ENCODE measurements at regions not wholly inside any gene's neighbourhood (a gene's known extent, or its start where the extent isn't known, plus 50 kb on each side); places are given as distances from the start of the nearest gene placed in this dataset.

GRCh38 chr12:19998411-19998810 lies 369.9 kb upstream of the PDE3A start:
- no peak for DNase-seq
- in situ Hi-C loops (cut with HindIII; ENCODE audit: low pct_ligation_motif_present, low sequenced_read_pairs) = no loop called here
- TF ChIP-seq CTCF (IDR thresholded peaks at IDR 0.05; ENCODE audit: low read depth, low read length, missing control alignments) = no peak

GRCh38 chr12:19998961-19999804 lies 369.2 kb upstream of the PDE3A start:
- TF ChIP-seq CTCF (IDR thresholded peaks at IDR 0.05; ENCODE audit: low read depth, low read length, missing control alignments) = no peak
- no peaks in the 10 kb centered on the region for H3K27me3 ChIP-seq (replicated peaks)
- H3K27ac ChIP-seq = no peak overlapping the region
- in situ Hi-C loops (cut with HindIII; ENCODE audit: low pct_ligation_motif_present, low sequenced_read_pairs) = no loop called here
- no peak for DNase-seq
- H3K36me3 ChIP-seq (replicated peaks) = no peaks in the 10 kb centered on the region
- no peak overlapping the region for H3K4me3 ChIP-seq (ENCODE audit: low read depth, low read length)

More at GRCh38 chr12:19998411-19998810, 369.9 kb upstream of the PDE3A start:
- Histone ChIP-seq H3K27ac (no peak overlapping the region), H3K36me3 (replicated peaks) (no peaks in the 10 kb centered on the region), H3K27me3 (replicated peaks) (no peaks in the 10 kb centered on the region), H3K4me3 (ENCODE audit: low read depth, low read length) (no peak overlapping the region)

- no peaks in the 10 kb centered on the region for H3K36me3 ChIP-seq (replicated peaks)
- no peak overlapping the region for H3K4me3 ChIP-seq (ENCODE audit: low read depth, low read length)
- no peak for TF ChIP-seq CTCF (IDR thresholded peaks at IDR 0.05; ENCODE audit: low read depth, low read length, missing control alignments)
- in situ Hi-C loops (cut with HindIII; ENCODE audit: low pct_ligation_motif_present, low sequenced_read_pairs) = no loop called here
- DNase-seq = no peak
- no peaks in the 10 kb centered on the region for H3K27me3 ChIP-seq (replicated peaks)
- no peak overlapping the region for H3K27ac ChIP-seq
Observed at GRCh38 chr12:19999805-20000138, 368.6 kb upstream of the PDE3A start.

GRCh38 chr12:20000229-20000849 lies 368.0 kb upstream of the PDE3A start:
- no peak overlapping the region for H3K27ac ChIP-seq
- no peaks in the 10 kb centered on the region for H3K27me3 ChIP-seq (replicated peaks)
- H3K4me3 ChIP-seq (ENCODE audit: low read depth, low read length) = no peak overlapping the region
- no peak for DNase-seq
- TF ChIP-seq CTCF (IDR thresholded peaks at IDR 0.05; ENCODE audit: low read depth, low read length, missing control alignments) = no peak
- H3K36me3 ChIP-seq (replicated peaks) = no peaks in the 10 kb centered on the region
- in situ Hi-C loops (cut with HindIII; ENCODE audit: low pct_ligation_motif_present, low sequenced_read_pairs) = no loop called here

- Histone ChIP-seq H3K27ac (no peak overlapping the region), H3K27me3 (replicated peaks) (no peaks in the 10 kb centered on the region), H3K4me3 (ENCODE audit: low read depth, low read length) (no peak overlapping the region), H3K36me3 (replicated peaks) (no peaks in the 10 kb centered on the region)
- no peak for TF ChIP-seq CTCF (IDR thresholded peaks at IDR 0.05; ENCODE audit: low read depth, low read length, missing control alignments)
- in situ Hi-C loops (cut with HindIII; ENCODE audit: low pct_ligation_motif_present, low sequenced_read_pairs) = no loop called here
- no peak for DNase-seq
Observed at GRCh38 chr12:20003252-20003651, 365.1 kb upstream of the PDE3A start.

Data from brain microvascular endothelial cell (primary cell).